CD14-positive monocyte (primary cell): ENCODE measurements at regions not wholly inside any gene's neighbourhood (a gene's known extent, or its start where the extent isn't known, plus 50 kb on each side); places are given as distances from the start of the nearest gene placed in this dataset.

Source experiments
- DNase-seq, 3 donors: peaks; one replicate each; pipeline ENCODE4 v3.0.0-alpha.2; 2011 to 2022
- H2AFZ ChIP-seq: 2 replicates; pipeline ENCODE4 v1.6.0; 2012; ENCODE audit warnings: mild to moderate bottlenecking, low read depth, low read length, inconsistent platforms; ENCODE audit not compliant: insufficient read depth, poor library complexity, severe bottlenecking
- H3K27ac ChIP-seq, 2 donors: 1 replicate in 1 of 2; 2 replicates in 1 of 2; pipeline ENCODE4 v1.5.1; 2012 to 2013; ENCODE audit warnings: low read length in 2 of 2, control low read depth in 1 of 2, inconsistent platforms in 1 of 2, low read depth in 1 of 2, mild to moderate bottlenecking in 1 of 2
- H3K27me3 ChIP-seq, 2 donors: one replicate each; pipeline versions ENCODE4 v1.6.0 to v1.6.1; 2011 to 2013; ENCODE audit warnings: low read length in 2 of 2; ENCODE audit not compliant: control insufficient read depth in 2 of 2, insufficient read depth in 2 of 2
- H3K36me3 ChIP-seq, 2 donors: replicated peaks in 1 of 2; 1 replicate in 1 of 2; 2 replicates in 1 of 2; pipeline versions ENCODE4 v1.5.1 to v1.6.1; 2012 to 2013; ENCODE audit warnings: low read length in 2 of 2, control low read depth in 1 of 2, inconsistent platforms in 1 of 2, mild to moderate bottlenecking in 1 of 2; ENCODE audit not compliant: insufficient read depth in 2 of 2, control insufficient read depth in 1 of 2
- H3K4me1 ChIP-seq, 2 donors: 1 replicate in 1 of 2; 2 replicates in 1 of 2; pipeline versions ENCODE4 v1.5.1 to v1.6.1; 2012 to 2013; ENCODE audit warnings: low read length in 2 of 2, control low read depth in 1 of 2, inconsistent platforms in 1 of 2, mild to moderate bottlenecking in 1 of 2, moderate library complexity in 1 of 2; ENCODE audit not compliant: insufficient read depth in 2 of 2, control insufficient read depth in 1 of 2
- H3K4me2 ChIP-seq: replicated peaks from 2 replicates; pipeline ENCODE3; 2012; ENCODE audit warnings: low read length, moderate library complexity, mild to moderate bottlenecking; ENCODE audit not compliant: poor library complexity, severe bottlenecking; ENCODE audit errors: extremely low read depth
- H3K4me3 ChIP-seq, 3 experiments: fragments of 200-600 bp in 1 of 3; sonication (generic) in 1 of 3; replicated peaks in 1 of 3; 1 replicate in 2 of 3; 2 replicates in 1 of 3; pipeline ENCODE4 v1.5.1; 2011 to 2013; ENCODE audit warnings: low read length in 3 of 3, mild to moderate bottlenecking in 3 of 3, control low read depth in 2 of 3, low read depth in 2 of 3, inconsistent platforms in 1 of 3, moderate library complexity in 1 of 3
- H3K79me2 ChIP-seq: 2 replicates; pipeline ENCODE4 v1.6.0; 2012; ENCODE audit warnings: mild to moderate bottlenecking, control low read depth, inconsistent platforms, low read length, moderate library complexity; ENCODE audit not compliant: insufficient read depth
- H3K9ac ChIP-seq: 2 replicates; pipeline ENCODE4 v1.6.0; 2017; ENCODE audit warnings: low read length, mild to moderate bottlenecking; ENCODE audit not compliant: insufficient read depth, poor library complexity, severe bottlenecking
- H3K9me3 ChIP-seq, 2 donors: replicated peaks in 1 of 2; 1 replicate in 1 of 2; 2 replicates in 1 of 2; pipeline versions ENCODE4 v1.5.1 to v1.6.1; 2012 to 2013; ENCODE audit warnings: low read length in 2 of 2, control low read depth in 1 of 2; ENCODE audit not compliant: control insufficient read depth in 1 of 2, insufficient read depth in 1 of 2
- H4K20me1 ChIP-seq: 2 replicates; pipeline ENCODE4 v1.6.0; 2012; ENCODE audit warnings: mild to moderate bottlenecking, low read length, control low read depth, moderate library complexity; ENCODE audit not compliant: insufficient read depth
- H3K27ac Mint-ChIP-seq, 7 donors: one replicate each; pipeline ENCODE4 v1.8.0; 2020; ENCODE audit warnings: mild to moderate bottlenecking in 7 of 7, mixed read lengths in 7 of 7, moderate library complexity in 6 of 7, inconsistent platforms in 2 of 7
- H3K27me3 Mint-ChIP-seq, 3 donors: one replicate each; pipeline ENCODE4 v1.8.0; 2021 to 2022; ENCODE audit warnings: low read depth in 3 of 3, mild to moderate bottlenecking in 3 of 3, mixed read lengths in 3 of 3, moderate library complexity in 3 of 3, inconsistent platforms in 1 of 3
- H3K36me3 Mint-ChIP-seq, 2 donors: one replicate each; pipeline ENCODE4 v1.8.0; 2020; ENCODE audit warnings: mixed read lengths in 2 of 2, inconsistent platforms in 1 of 2, mild to moderate bottlenecking in 1 of 2
- H3K4me1 Mint-ChIP-seq: one replicate; pipeline ENCODE4 v1.8.0; 2020; ENCODE audit warnings: mild to moderate bottlenecking, mixed read lengths
- H3K4me3 Mint-ChIP-seq, 2 donors: one replicate each; pipeline ENCODE4 v1.8.0; 2020; ENCODE audit warnings: mild to moderate bottlenecking in 2 of 2, mixed read lengths in 2 of 2, moderate library complexity in 1 of 2
- H3K9me3 Mint-ChIP-seq, 7 donors: one replicate each; pipeline ENCODE4 v1.8.0; 2020 to 2022; ENCODE audit warnings: mixed read lengths in 7 of 7, mild to moderate bottlenecking in 6 of 7, moderate library complexity in 6 of 7, inconsistent platforms in 2 of 7
- WGBS: methylation state at CpG from one replicate; pipeline ENCODE4 v1.1.5; 2013; ENCODE audit warnings: missing lambda C conversion rate; ENCODE audit not compliant: insufficient coverage; 5-methylcytosine and 5-hydroxymethylcytosine counted together
- intact Hi-C, 2 donors: fragments of 100-400 bp; cut with micrococcal nuclease; formaldehyde crosslinking; loops; one replicate each; pipeline versions ENCODE4 v1.15.0 to v1.15.1; 2023
- TF ChIP-seq, protein P1 (sequence below): fragments of 200-600 bp; IDR thresholded peaks from one replicate; pipeline ENCODE4 v1.8.0; 2022; ENCODE audit warnings: antibody characterized with exemption, mild to moderate bottlenecking

DNA sequence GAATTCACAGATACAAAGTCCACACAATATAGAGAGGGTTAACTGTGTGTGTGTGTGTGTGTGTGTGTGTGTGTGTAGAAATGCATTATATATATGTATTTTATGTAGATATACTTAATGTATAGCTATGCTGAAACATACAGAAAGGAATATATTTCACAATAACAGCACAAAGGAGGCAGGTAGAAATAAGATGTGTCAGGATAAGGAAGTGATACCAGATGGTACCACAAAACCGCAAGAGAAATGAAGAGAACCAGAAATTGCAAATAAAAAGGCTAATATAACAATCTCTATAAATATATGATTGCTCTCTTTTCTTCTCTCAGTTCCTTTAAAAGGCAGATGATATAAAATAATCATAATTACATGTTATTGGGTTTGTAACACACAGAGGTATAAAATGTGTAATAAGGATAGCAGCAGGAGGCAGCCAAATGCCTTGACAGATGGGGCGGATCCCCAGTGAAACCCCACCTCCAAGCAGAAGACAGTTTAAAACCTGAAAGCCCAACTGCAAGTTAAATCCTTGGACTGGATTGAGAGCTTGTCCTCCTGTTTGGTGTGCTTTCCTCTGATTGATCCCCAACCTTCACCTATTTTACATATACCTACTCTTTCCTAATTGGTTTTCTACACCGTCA is 365.4 kb upstream of the C16orf82 start:
- Histone ChIP-seq H3K9me3 (peaks cover 5 to 14% of the 10 kb centered on the region in 2 donors), H4K20me1 (no peaks in the 10 kb centered on the region), H3K27ac (no peak overlapping the region), H3K79me2 (no peaks in the 10 kb centered on the region), H3K36me3 (no peaks in the 10 kb centered on the region), H3K27me3 (no peaks in the 10 kb centered on the region), H3K4me2 (no peak overlapping the region), H3K4me3 (no peak overlapping the region), H3K9ac (no peak overlapping the region), H2AFZ (no peak overlapping the region), H3K4me1 (no peaks in the 10 kb centered on the region)
- no peaks in the 10 kb centered on the region for H3K4me1 Mint-ChIP-seq
- H3K27me3 Mint-ChIP-seq = peaks cover 0 to 2% (median 0%) of the 10 kb centered on the region in 3 donors
- no peak overlapping the region for H3K27ac Mint-ChIP-seq
- no peak overlapping the region for H3K4me3 Mint-ChIP-seq
- WGBS = no CpG with 5 or more reads among the region's 3 CpGs
- intact Hi-C loops = no loop called here
- H3K36me3 Mint-ChIP-seq = no peaks in the 10 kb centered on the region
- DNase-seq = no peak
- TF ChIP-seq, protein P1, sequence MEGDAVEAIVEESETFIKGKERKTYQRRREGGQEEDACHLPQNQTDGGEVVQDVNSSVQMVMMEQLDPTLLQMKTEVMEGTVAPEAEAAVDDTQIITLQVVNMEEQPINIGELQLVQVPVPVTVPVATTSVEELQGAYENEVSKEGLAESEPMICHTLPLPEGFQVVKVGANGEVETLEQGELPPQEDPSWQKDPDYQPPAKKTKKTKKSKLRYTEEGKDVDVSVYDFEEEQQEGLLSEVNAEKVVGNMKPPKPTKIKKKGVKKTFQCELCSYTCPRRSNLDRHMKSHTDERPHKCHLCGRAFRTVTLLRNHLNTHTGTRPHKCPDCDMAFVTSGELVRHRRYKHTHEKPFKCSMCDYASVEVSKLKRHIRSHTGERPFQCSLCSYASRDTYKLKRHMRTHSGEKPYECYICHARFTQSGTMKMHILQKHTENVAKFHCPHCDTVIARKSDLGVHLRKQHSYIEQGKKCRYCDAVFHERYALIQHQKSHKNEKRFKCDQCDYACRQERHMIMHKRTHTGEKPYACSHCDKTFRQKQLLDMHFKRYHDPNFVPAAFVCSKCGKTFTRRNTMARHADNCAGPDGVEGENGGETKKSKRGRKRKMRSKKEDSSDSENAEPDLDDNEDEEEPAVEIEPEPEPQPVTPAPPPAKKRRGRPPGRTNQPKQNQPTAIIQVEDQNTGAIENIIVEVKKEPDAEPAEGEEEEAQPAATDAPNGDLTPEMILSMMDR = no peak
- peaks cover 0 to 14% (median 10%) of the 10 kb centered on the region in 7 donors for H3K9me3 Mint-ChIP-seq

DNA sequence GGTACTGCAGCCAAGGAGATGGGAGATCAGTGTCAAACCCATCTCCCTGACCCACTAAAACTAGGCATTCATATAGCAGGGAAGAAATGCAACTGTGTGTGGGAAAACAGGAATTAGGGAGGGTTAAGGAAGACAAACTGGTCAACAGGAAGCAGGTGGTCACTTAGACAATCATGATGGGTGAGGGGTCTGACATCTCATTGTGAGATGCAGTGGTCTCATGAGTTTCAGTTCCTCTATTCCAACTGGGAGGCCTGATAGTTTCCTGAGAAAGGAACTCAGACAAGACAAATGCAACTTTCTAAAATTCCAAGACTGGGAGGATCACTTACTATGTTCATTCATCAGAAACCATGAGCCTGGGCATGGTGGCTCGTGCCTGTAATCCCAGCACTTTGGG is 361.4 kb upstream of the C16orf82 start:
- Histone ChIP-seq H3K79me2 (no peaks in the 10 kb centered on the region), H3K36me3 (no peaks in the 10 kb centered on the region), H3K9me3 (no peaks in the 10 kb centered on the region), H3K9ac (no peak overlapping the region), H2AFZ (no peak overlapping the region), H3K4me2 (no peak overlapping the region), H3K27me3 (no peaks in the 10 kb centered on the region), H3K4me1 (no peaks in the 10 kb centered on the region), H4K20me1 (no peaks in the 10 kb centered on the region), H3K4me3 (no peak overlapping the region), H3K27ac (no peak overlapping the region)
- no peak for DNase-seq
- Mint-ChIP-seq H3K27ac (no peak overlapping the region), H3K36me3 (no peaks in the 10 kb centered on the region), H3K9me3 (peaks cover 0 to 5% (median 3%) of the 10 kb centered on the region in 7 donors), H3K4me3 (no peak overlapping the region), H3K27me3 (peaks cover 0 to 2% (median 1%) of the 10 kb centered on the region in 3 donors), H3K4me1 (no peaks in the 10 kb centered on the region)
- WGBS = 71% methylated on average over 1 of the region's 1 CpG
- TF ChIP-seq, protein P1 = no peak
- intact Hi-C loops = no loop called here
